ENCODE measurements at regions not wholly inside any gene's neighbourhood (a gene's known extent, or its start where the extent isn't known, plus 50 kb on each side); places are given as distances from the start of the nearest gene placed in this dataset.

- no peak overlapping the region for H3K27ac Mint-ChIP-seq (ENCODE audit: unreplicated experiment)
- no peaks in the 10 kb centered on the region for H3K27me3 Mint-ChIP-seq (ENCODE audit: low read depth, unreplicated experiment)
- Histone ChIP-seq H3K27me3 (ENCODE audit: insufficient read depth, low read length) (no peaks in the 10 kb centered on the region), H3K4me3 (ENCODE audit: insufficient read depth, low read depth, low read length) (no peak overlapping the region), H3K27ac (ENCODE audit: low read depth, low read length) (no peak overlapping the region), H3K9me3 (ENCODE audit: insufficient read depth, low read depth, low read length) (no peaks in the 10 kb centered on the region), H4K20me1 (ENCODE audit: insufficient read depth, low read length) (no peaks in the 10 kb centered on the region), H3K36me3 (ENCODE audit: insufficient read depth, low read length) (no peaks in the 10 kb centered on the region), H3K79me2 (ENCODE audit: insufficient read depth, low read length) (no peaks in the 10 kb centered on the region), H3K9ac (ENCODE audit: low read length) (no peak overlapping the region), H3K4me1 (ENCODE audit: insufficient read depth, low read length) (no peaks in the 10 kb centered on the region), H2AFZ (ENCODE audit: low read depth, low read length) (no peak overlapping the region), H3K4me2 (ENCODE audit: low read length) (no peak overlapping the region)
- no peak for TF ChIP-seq EZH2 (IDR thresholded peaks at IDR 0.05; ENCODE audit: insufficient read depth, low read length)
- TF ChIP-seq, protein P1, sequence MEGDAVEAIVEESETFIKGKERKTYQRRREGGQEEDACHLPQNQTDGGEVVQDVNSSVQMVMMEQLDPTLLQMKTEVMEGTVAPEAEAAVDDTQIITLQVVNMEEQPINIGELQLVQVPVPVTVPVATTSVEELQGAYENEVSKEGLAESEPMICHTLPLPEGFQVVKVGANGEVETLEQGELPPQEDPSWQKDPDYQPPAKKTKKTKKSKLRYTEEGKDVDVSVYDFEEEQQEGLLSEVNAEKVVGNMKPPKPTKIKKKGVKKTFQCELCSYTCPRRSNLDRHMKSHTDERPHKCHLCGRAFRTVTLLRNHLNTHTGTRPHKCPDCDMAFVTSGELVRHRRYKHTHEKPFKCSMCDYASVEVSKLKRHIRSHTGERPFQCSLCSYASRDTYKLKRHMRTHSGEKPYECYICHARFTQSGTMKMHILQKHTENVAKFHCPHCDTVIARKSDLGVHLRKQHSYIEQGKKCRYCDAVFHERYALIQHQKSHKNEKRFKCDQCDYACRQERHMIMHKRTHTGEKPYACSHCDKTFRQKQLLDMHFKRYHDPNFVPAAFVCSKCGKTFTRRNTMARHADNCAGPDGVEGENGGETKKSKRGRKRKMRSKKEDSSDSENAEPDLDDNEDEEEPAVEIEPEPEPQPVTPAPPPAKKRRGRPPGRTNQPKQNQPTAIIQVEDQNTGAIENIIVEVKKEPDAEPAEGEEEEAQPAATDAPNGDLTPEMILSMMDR (IDR thresholded peaks at IDR 0.05; ENCODE audit: insufficient read depth, low read depth, low read length) = no peak
- H3K4me1 Mint-ChIP-seq (ENCODE audit: low read depth, unreplicated experiment) = no peaks in the 10 kb centered on the region
- no peaks in the 10 kb centered on the region for H3K9me3 Mint-ChIP-seq (ENCODE audit: unreplicated experiment)
- no peak overlapping the region for H3K4me3 Mint-ChIP-seq (ENCODE audit: unreplicated experiment)
- DNase-seq (ENCODE audit: low read depth) = no peak
- no peaks in the 10 kb centered on the region for H3K36me3 Mint-ChIP-seq (ENCODE audit: low read depth, unreplicated experiment)
- FAIRE-seq = no peak
These were observed 474.4 kb downstream of the RAPGEF2 start for GRCh38 chr4:159577241-159577640.

DNA sequence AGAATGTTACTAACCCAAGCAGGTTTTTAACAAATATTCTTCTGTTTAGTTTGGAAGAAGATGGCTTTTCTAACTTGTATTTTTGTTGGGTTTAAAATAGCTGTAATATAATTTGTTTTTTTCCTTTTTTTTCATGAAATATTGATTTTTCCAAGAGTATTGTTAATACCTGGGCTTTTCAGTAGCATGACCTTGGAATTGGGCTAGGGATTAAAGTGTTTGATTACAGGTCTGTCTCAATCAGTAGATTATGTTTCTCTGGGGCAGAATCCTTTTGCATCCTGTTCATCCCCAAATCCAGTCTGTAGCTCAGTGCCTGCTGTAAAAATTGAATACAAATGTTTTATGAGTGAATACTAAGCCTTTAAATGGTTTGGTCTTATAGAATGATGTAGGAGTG, 479.8 kb downstream of the RAPGEF2 start:
- H4K20me1 ChIP-seq (ENCODE audit: insufficient read depth, low read length) = no peaks in the 10 kb centered on the region
- Mint-ChIP-seq H3K4me3 (ENCODE audit: unreplicated experiment) (no peak overlapping the region), H3K4me1 (ENCODE audit: low read depth, unreplicated experiment) (no peaks in the 10 kb centered on the region), H3K36me3 (ENCODE audit: low read depth, unreplicated experiment) (no peaks in the 10 kb centered on the region), H3K9me3 (ENCODE audit: unreplicated experiment) (peaks cover 8% of the 10 kb centered on the region), H3K27me3 (ENCODE audit: low read depth, unreplicated experiment) (no peaks in the 10 kb centered on the region), H3K27ac (ENCODE audit: unreplicated experiment) (no peak overlapping the region)
- peaks cover 8% of the 10 kb centered on the region for H3K9me3 ChIP-seq (ENCODE audit: insufficient read depth, low read depth, low read length)
- H2AFZ ChIP-seq (ENCODE audit: low read depth, low read length) = no peak overlapping the region
- H3K9ac ChIP-seq (ENCODE audit: low read length) = no peak overlapping the region
- TF ChIP-seq EZH2 (IDR thresholded peaks at IDR 0.05; ENCODE audit: insufficient read depth, low read length) = no peak
- TF ChIP-seq, protein P1 (IDR thresholded peaks at IDR 0.05; ENCODE audit: insufficient read depth, low read depth, low read length) = no peak
- FAIRE-seq (no peak), DNase-seq (ENCODE audit: low read depth) (no peak)
- no peak overlapping the region for H3K4me2 ChIP-seq (ENCODE audit: low read length)
- no peaks in the 10 kb centered on the region for H3K36me3 ChIP-seq (ENCODE audit: insufficient read depth, low read length)
- no peaks in the 10 kb centered on the region for H3K79me2 ChIP-seq (ENCODE audit: insufficient read depth, low read length)
- no peaks in the 10 kb centered on the region for H3K4me1 ChIP-seq (ENCODE audit: insufficient read depth, low read length)
- no peak overlapping the region for H3K27ac ChIP-seq (ENCODE audit: low read depth, low read length)
- no peaks in the 10 kb centered on the region for H3K27me3 ChIP-seq (ENCODE audit: insufficient read depth, low read length)
- no peak overlapping the region for H3K4me3 ChIP-seq (ENCODE audit: insufficient read depth, low read depth, low read length)

DNA sequence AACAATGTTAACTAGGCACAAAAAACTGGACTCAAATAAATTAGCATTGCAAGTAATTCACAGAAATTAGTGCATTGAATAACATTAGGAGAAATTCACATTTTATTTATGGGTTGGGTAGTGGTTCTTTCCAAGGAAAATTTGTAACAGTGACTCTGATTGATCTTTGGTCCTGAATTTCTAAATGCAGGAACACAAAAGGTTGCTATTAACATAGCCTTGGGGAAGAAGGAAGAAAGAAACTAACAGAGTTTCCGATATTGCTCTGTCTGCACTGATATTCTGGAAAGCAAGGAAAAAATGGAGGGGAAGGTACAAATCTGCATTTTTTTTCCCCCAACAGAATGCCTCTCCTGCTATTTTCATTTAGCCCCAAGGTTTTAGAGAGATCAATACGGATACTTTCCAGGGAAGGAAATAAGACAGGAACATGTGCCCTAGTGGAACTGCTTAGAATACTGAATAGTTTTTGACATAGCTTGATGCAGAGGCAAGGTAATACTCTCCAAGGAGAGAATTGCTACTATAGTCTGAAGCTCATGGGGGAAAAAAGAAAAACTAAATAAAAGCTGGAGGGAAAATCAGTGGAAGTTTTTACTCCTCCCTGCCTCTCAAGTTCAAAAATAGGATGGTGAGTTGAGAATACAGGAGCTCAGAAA, 490.1 kb downstream of the RAPGEF2 start:
- no peak for TF ChIP-seq EZH2 (IDR thresholded peaks at IDR 0.05; ENCODE audit: insufficient read depth, low read length)
- no peaks in the 10 kb centered on the region for H3K36me3 Mint-ChIP-seq (ENCODE audit: low read depth, unreplicated experiment)
- H3K27ac ChIP-seq (ENCODE audit: low read depth, low read length) = no peak overlapping the region
- no peaks in the 10 kb centered on the region for H3K27me3 Mint-ChIP-seq (ENCODE audit: low read depth, unreplicated experiment)
- no peak for FAIRE-seq
- H3K4me3 ChIP-seq (ENCODE audit: insufficient read depth, low read depth, low read length) = no peak overlapping the region
- H3K4me2 ChIP-seq (ENCODE audit: low read length) = no peak overlapping the region
- no peaks in the 10 kb centered on the region for H4K20me1 ChIP-seq (ENCODE audit: insufficient read depth, low read length)
- no peaks in the 10 kb centered on the region for H3K9me3 Mint-ChIP-seq (ENCODE audit: unreplicated experiment)
- no peak overlapping the region for H3K9ac ChIP-seq (ENCODE audit: low read length)
- H3K4me1 Mint-ChIP-seq (ENCODE audit: low read depth, unreplicated experiment) = no peaks in the 10 kb centered on the region
- no peaks in the 10 kb centered on the region for H3K9me3 ChIP-seq (ENCODE audit: insufficient read depth, low read depth, low read length)
- no peaks in the 10 kb centered on the region for H3K4me1 ChIP-seq (ENCODE audit: insufficient read depth, low read length)
- DNase-seq (ENCODE audit: low read depth) = no peak
- no peaks in the 10 kb centered on the region for H3K79me2 ChIP-seq (ENCODE audit: insufficient read depth, low read length)
- H2AFZ ChIP-seq (ENCODE audit: low read depth, low read length) = no peak overlapping the region
- no peaks in the 10 kb centered on the region for H3K36me3 ChIP-seq (ENCODE audit: insufficient read depth, low read length)
- no peak overlapping the region for H3K4me3 Mint-ChIP-seq (ENCODE audit: unreplicated experiment)
- no peak overlapping the region for H3K27ac Mint-ChIP-seq (ENCODE audit: unreplicated experiment)
- H3K27me3 ChIP-seq (ENCODE audit: insufficient read depth, low read length) = no peaks in the 10 kb centered on the region
